GM19397 (cell line): ENCODE measurements at regions not wholly inside any gene's neighbourhood (a gene's known extent, or its start where the extent isn't known, plus 50 kb on each side); places are given as distances from the start of the nearest gene placed in this dataset.
"Not testable (repeated sequence)": the region's sequence is repeated elsewhere in the genome, so short reads cannot be mapped to it uniquely, and the experiment has no call there.

Experiments used
- ATAC-seq: cut with Tn5 transposase; IDR thresholded peaks from one replicate; pipeline ENCODE4 v1.9.1; 2021; ENCODE audit warnings: mild to moderate bottlenecking, moderate library complexity; ENCODE audit not compliant: unreplicated experiment

GRCh38 chr5:126677121-126677520 lies 76.4 kb downstream of the PHAX start:
- no peak for ATAC-seq

- ATAC-seq: peak; percentile 69
Observed at GRCh38 chr5:126680191-126680817, 79.6 kb downstream of the PHAX start.

- ATAC-seq: not testable (repeated sequence)
Observed at GRCh38 chr5:126681314-126681713, 80.6 kb downstream of the PHAX start.

- ATAC-seq: no peak
Observed at GRCh38 chr5:126681970-126682369, 81.2 kb downstream of the PHAX start.

GRCh38 chr5:126682856-126683255 lies 82.1 kb downstream of the PHAX start:
- no peak for ATAC-seq

- ATAC-seq: no peak
Observed at GRCh38 chr5:126683912-126684311, 83.2 kb downstream of the PHAX start.

GRCh38 chr5:126684656-126685442 lies 84.1 kb downstream of the PHAX start:
- ATAC-seq: not testable (repeated sequence)

- no peak for ATAC-seq
Observed at GRCh38 chr5:126686451-126687126, 85.8 kb downstream of the PHAX start.

- ATAC-seq: no peak
Observed at GRCh38 chr5:126692971-126693370, 84.0 kb upstream of the LMNB1 start.

GRCh38 chr5:126693806-126694205 lies 83.1 kb upstream of the LMNB1 start:
- ATAC-seq: no peak

- no peak for ATAC-seq
Observed at GRCh38 chr5:126694403-126694802, 82.5 kb upstream of the LMNB1 start.

GRCh38 chr5:126695091-126695490 lies 81.8 kb upstream of the LMNB1 start:
- ATAC-seq: no peak

- ATAC-seq: no peak
Observed at GRCh38 chr5:126707080-126707479, 69.9 kb upstream of the LMNB1 start.

GRCh38 chr5:126715765-126716164 lies 61.2 kb upstream of the LMNB1 start:
- ATAC-seq: no peak

GRCh38 chr5:126716861-126717260 lies 60.1 kb upstream of the LMNB1 start:
- no peak for ATAC-seq

- ATAC-seq: no peak
Observed at GRCh38 chr5:126718236-126718868, 58.6 kb upstream of the LMNB1 start.

- no peak for ATAC-seq
Observed at GRCh38 chr5:126720369-126720768, 56.6 kb upstream of the LMNB1 start.

GRCh38 chr5:126723643-126724042 lies 53.3 kb upstream of the LMNB1 start:
- no peak for ATAC-seq
